ENCODE measurements at regions not wholly inside any gene's neighbourhood (a gene's known extent, or its start where the extent isn't known, plus 50 kb on each side); places are given as distances from the start of the nearest gene placed in this dataset.

- peak overlapping the region; percentile 80 for H3K9ac ChIP-seq (ENCODE audit: low read length)
- no peaks in the 10 kb centered on the region for H3K27me3 ChIP-seq (ENCODE audit: low read length)
- intact Hi-C loops (cut with micrococcal nuclease): no loop called here
- ChIA-PET CTCF (no interaction called here), POLR2A (ENCODE audit: unreplicated experiment) (no interaction called here)
- H3K9me2 ChIP-seq (replicated peaks; ENCODE audit: low read length): no peaks in the 10 kb centered on the region
- H3F3A ChIP-seq (ENCODE audit: low read length, unreplicated experiment): no peaks in the 10 kb centered on the region
- no peaks in the 10 kb centered on the region for H3K36me3 ChIP-seq (ENCODE audit: low read depth, low read length)
- peak overlapping the region; percentile 24; the same call in 1 of the 2 replicates for H3K4me3 ChIP-seq (ENCODE audit: low read length)
- H4K20me1 ChIP-seq (ENCODE audit: low read length): no peaks in the 10 kb centered on the region
- ATAC-seq: peak; percentile 89
- peak overlapping the region; percentile 98 for H3K27ac ChIP-seq (ENCODE audit: low read length)
- H3K79me2 ChIP-seq (ENCODE audit: low read length): no peaks in the 10 kb centered on the region
- no peak overlapping the region for H2AFZ ChIP-seq (ENCODE audit: low read length)
- H3K4me2 ChIP-seq (ENCODE audit: low read length): peak overlapping the region; percentile 82
- no TSS peak for BruUV-seq (replicated peaks)
- peaks cover 29% of the 10 kb centered on the region for H3K4me1 ChIP-seq (ENCODE audit: insufficient read depth, low read length)
- no peak for TF ChIP-seq EZH2phosphoT487 (IDR thresholded peaks at IDR 0.05; ENCODE audit: borderline replicate concordance, low read length)
- peak; percentile 91 for DNase-seq
- H3K9me3 ChIP-seq (ENCODE audit: low read length): no peaks in the 10 kb centered on the region
Observed at GRCh38 chr16:14378131-14378551, 251.9 kb downstream of the PARN start.

DNA sequence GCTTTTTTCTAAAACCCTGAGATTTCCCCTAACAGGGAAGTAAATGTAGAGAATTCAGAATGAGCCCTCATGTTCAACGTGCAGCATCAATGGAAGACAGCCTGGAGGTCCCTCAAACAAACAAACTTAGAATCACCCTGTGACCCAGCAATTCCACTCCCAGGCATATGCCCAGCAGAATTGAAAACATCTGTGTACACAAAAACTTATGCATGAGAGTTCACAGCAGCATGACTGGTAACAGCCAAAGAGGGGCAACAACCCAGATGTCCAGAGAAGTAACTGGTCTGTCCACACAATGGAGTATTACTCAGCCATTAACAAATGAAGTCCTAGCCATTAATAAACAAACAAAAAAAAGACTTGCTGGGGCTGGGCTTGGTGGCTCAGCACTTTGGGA is 252.7 kb downstream of the PARN start:
- H3K9me3 ChIP-seq (ENCODE audit: low read length): no peaks in the 10 kb centered on the region
- H3K36me3 ChIP-seq (ENCODE audit: low read depth, low read length): no peaks in the 10 kb centered on the region
- intact Hi-C loops (cut with micrococcal nuclease): no loop called here
- no peaks in the 10 kb centered on the region for H4K20me1 ChIP-seq (ENCODE audit: low read length)
- no peak for ATAC-seq
- H3K9me2 ChIP-seq (replicated peaks; ENCODE audit: low read length): no peaks in the 10 kb centered on the region
- H3K4me3 ChIP-seq (ENCODE audit: low read length): no peak overlapping the region
- TF ChIP-seq EZH2 (IDR thresholded peaks at IDR 0.05; ENCODE audit: low read length, unreplicated experiment) (no peak), CTCF (conservative IDR thresholded peaks at IDR 0.05; ENCODE audit: low read depth, low read length) (no peak), EZH2phosphoT487 (IDR thresholded peaks at IDR 0.05; ENCODE audit: borderline replicate concordance, low read length) (no peak)
- H2AFZ ChIP-seq (ENCODE audit: low read length): no peak overlapping the region
- no peaks in the 10 kb centered on the region for H3K27me3 ChIP-seq (ENCODE audit: low read length)
- H3K79me2 ChIP-seq (ENCODE audit: low read length): no peaks in the 10 kb centered on the region
- POLR2A ChIA-PET (ENCODE audit: unreplicated experiment): no interaction called here
- no peak for DNase-seq
- no TSS peak for BruUV-seq (replicated peaks)
- H3K4me1 ChIP-seq (ENCODE audit: insufficient read depth, low read length): peaks cover 27% of the 10 kb centered on the region
- no peak overlapping the region for H3K27ac ChIP-seq (ENCODE audit: low read length)
- H3F3A ChIP-seq (ENCODE audit: low read length, unreplicated experiment): no peaks in the 10 kb centered on the region
- H3K9ac ChIP-seq (ENCODE audit: low read length): no peak overlapping the region
- H3K4me2 ChIP-seq (ENCODE audit: low read length): no peak overlapping the region
- CTCF ChIA-PET: no interaction called here

- Histone ChIP-seq H3K27ac (ENCODE audit: low read length) (no peak overlapping the region), H3K4me2 (ENCODE audit: low read length) (no peak overlapping the region), H3K79me2 (ENCODE audit: low read length) (no peaks in the 10 kb centered on the region), H4K20me1 (ENCODE audit: low read length) (no peaks in the 10 kb centered on the region), H3K36me3 (ENCODE audit: low read depth, low read length) (no peaks in the 10 kb centered on the region), H3K9ac (ENCODE audit: low read length) (no peak overlapping the region), H3K27me3 (ENCODE audit: low read length) (no peaks in the 10 kb centered on the region), H3K4me1 (ENCODE audit: insufficient read depth, low read length) (peaks cover 30% of the 10 kb centered on the region), H2AFZ (ENCODE audit: low read length) (no peak overlapping the region), H3K9me3 (ENCODE audit: low read length) (no peaks in the 10 kb centered on the region), H3K9me2 (replicated peaks; ENCODE audit: low read length) (no peaks in the 10 kb centered on the region), H3K4me3 (ENCODE audit: low read length) (no peak overlapping the region), H3F3A (ENCODE audit: low read length, unreplicated experiment) (no peaks in the 10 kb centered on the region)
- DNase-seq (no peak), ATAC-seq (no peak)
- TF ChIP-seq CTCF (conservative IDR thresholded peaks at IDR 0.05; ENCODE audit: low read depth, low read length): no peak
- no peak for TF ChIP-seq EZH2phosphoT487 (IDR thresholded peaks at IDR 0.05; ENCODE audit: borderline replicate concordance, low read length)
- CTCF ChIA-PET: no interaction called here
- BruUV-seq (replicated peaks): no TSS peak
- intact Hi-C loops (cut with micrococcal nuclease): no loop called here
- POLR2A ChIA-PET (ENCODE audit: unreplicated experiment): no interaction called here
Observed at GRCh38 chr16:14375132-14375491, 254.9 kb downstream of the PARN start.

Measured in PC-3 (cell line).